OCI-LY3 (cell line): ENCODE measurements at regions not wholly inside any gene's neighbourhood (a gene's known extent, or its start where the extent isn't known, plus 50 kb on each side); places are given as distances from the start of the nearest gene placed in this dataset.

ENCODE experiments used
- H2AFZ ChIP-seq: fragments of 200-600, 300-600 bp; shearing (Covaris generic); 2 replicates; pipeline ENCODE4 v1.6.0; 2014; ENCODE audit warnings: antibody characterized with exemption, low read depth, low read length
- H3K27ac ChIP-seq: fragments of 200-600, 300-600 bp; sonication (generic); 2 replicates; pipeline ENCODE4 v1.5.1; 2014; ENCODE audit warnings: mild to moderate bottlenecking, low read length, moderate library complexity, mixed read lengths
- H3K27me3 ChIP-seq: fragments of 200-600, 300-600 bp; sonication (generic); 2 replicates; pipeline ENCODE4 v1.6.1; 2014; ENCODE audit warnings: low read depth, low read length, mixed read lengths
- H3K36me3 ChIP-seq: fragments of 200-600, 300-600 bp; sonication (generic); replicated peaks from 2 replicates; pipeline ENCODE3; 2014; ENCODE audit warnings: low read depth, low read length, mixed read lengths
- H3K4me1 ChIP-seq: fragments of 300-600, 200-600 bp; sonication (generic); 2 replicates; pipeline ENCODE4 v1.6.1; 2014; ENCODE audit warnings: low read length, mixed read lengths
- H3K4me2 ChIP-seq: fragments of 200-600, 300-600 bp; sonication (generic); 2 replicates; pipeline ENCODE4 v1.6.1; 2014; ENCODE audit warnings: low read length, mixed read lengths
- H3K4me3 ChIP-seq: fragments of 300-600, 200-600 bp; sonication (generic); 2 replicates; pipeline ENCODE4 v1.5.1; 2014; ENCODE audit warnings: antibody characterized with exemption, mild to moderate bottlenecking, low read length, moderate library complexity
- H3K79me2 ChIP-seq: fragments of 300-600, 200-600 bp; shearing (Covaris generic); 2 replicates; pipeline ENCODE4 v1.6.1; 2014; ENCODE audit warnings: mild to moderate bottlenecking, low read length, mixed read lengths
- H3K9ac ChIP-seq: fragments of 300-600, 200-600 bp; shearing (Covaris generic); 2 replicates; pipeline ENCODE4 v1.6.0; 2014; ENCODE audit warnings: mild to moderate bottlenecking, low read length, moderate library complexity
- H3K9me3 ChIP-seq: fragments of 200-600, 300-600 bp; shearing (Covaris generic); 2 replicates; pipeline ENCODE4 v1.6.1; 2014; ENCODE audit warnings: low read length, mixed read lengths; ENCODE audit not compliant: insufficient read depth
- H4K20me1 ChIP-seq: fragments of 200-600, 300-600 bp; sonication (generic); 2 replicates; pipeline ENCODE4 v1.6.1; 2016; ENCODE audit warnings: low read length, mixed read lengths; ENCODE audit not compliant: insufficient read depth
- EZH2phosphoT487 ChIP-seq: fragments of 200-600 bp; shearing (Covaris generic); IDR thresholded peaks from 2 replicates; pipeline ENCODE4 v1.6.1; 2018; ENCODE audit warnings: antibody characterized with exemption, mixed run types, low read depth
- TF ChIP-seq, protein P1 (sequence below): fragments of 200-600, 300-600 bp; sonication (generic); IDR thresholded peaks from 2 replicates; pipeline ENCODE4 v1.5.1; 2014; ENCODE audit warnings: antibody characterized with exemption, low read length, low read depth

DNA sequence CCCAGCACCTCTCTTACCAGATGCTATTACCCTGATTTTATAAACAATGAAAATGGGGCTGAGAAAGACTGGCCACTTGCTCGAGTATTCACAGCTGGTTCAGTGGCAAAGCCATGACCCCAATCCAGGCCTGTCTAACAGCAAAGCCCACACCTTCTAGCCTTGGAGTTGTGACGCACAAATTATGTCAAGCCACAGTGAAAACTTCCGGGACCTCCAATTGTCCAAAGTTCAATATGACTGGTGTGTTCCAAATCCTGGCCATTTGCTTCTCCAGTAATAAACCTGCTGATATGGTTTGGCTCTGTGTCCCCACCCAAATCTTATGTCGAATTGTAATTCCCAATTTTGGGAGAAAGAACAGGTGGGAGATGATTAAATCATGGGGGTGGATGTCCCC is 64.7 kb upstream of the RIOK3 start:
- no peak overlapping the region for H3K4me2 ChIP-seq
- H3K36me3 ChIP-seq, result no peaks in the 10 kb centered on the region
- TF ChIP-seq, protein P1, sequence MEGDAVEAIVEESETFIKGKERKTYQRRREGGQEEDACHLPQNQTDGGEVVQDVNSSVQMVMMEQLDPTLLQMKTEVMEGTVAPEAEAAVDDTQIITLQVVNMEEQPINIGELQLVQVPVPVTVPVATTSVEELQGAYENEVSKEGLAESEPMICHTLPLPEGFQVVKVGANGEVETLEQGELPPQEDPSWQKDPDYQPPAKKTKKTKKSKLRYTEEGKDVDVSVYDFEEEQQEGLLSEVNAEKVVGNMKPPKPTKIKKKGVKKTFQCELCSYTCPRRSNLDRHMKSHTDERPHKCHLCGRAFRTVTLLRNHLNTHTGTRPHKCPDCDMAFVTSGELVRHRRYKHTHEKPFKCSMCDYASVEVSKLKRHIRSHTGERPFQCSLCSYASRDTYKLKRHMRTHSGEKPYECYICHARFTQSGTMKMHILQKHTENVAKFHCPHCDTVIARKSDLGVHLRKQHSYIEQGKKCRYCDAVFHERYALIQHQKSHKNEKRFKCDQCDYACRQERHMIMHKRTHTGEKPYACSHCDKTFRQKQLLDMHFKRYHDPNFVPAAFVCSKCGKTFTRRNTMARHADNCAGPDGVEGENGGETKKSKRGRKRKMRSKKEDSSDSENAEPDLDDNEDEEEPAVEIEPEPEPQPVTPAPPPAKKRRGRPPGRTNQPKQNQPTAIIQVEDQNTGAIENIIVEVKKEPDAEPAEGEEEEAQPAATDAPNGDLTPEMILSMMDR, result no peak
- TF ChIP-seq EZH2phosphoT487, result no peak
- no peaks in the 10 kb centered on the region for H3K79me2 ChIP-seq
- no peaks in the 10 kb centered on the region for H3K27me3 ChIP-seq
- H2AFZ ChIP-seq, result no peak overlapping the region
- no peak overlapping the region for H3K4me3 ChIP-seq
- no peaks in the 10 kb centered on the region for H3K9me3 ChIP-seq
- H3K27ac ChIP-seq, result no peak overlapping the region
- peaks cover 22% of the 10 kb centered on the region for H3K4me1 ChIP-seq
- H3K9ac ChIP-seq, result no peak overlapping the region
- H4K20me1 ChIP-seq, result no peaks in the 10 kb centered on the region

DNA sequence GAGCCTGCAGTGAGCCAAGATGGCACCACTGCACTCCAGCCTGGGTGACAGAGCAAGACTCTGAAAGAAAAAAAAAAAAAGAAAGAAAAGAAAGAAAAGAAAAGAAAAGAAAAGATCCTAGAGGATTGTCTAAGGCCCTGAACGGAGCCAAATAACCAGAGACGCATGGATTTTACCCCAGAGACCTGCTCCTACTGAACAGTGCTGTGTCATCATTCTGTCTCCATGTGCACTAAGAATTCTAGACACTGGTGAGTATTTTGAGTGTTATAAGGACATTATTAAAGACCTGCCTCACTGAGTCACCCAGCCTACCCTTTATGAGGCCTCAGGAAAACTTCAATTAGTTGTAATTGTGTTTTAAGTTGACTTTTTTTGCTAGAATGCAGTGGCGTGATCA is 61.9 kb upstream of the RIOK3 start:
- Histone ChIP-seq H3K36me3 (peaks cover 15% of the 10 kb centered on the region), H3K27ac (no peak overlapping the region), H3K4me3 (no peak overlapping the region), H2AFZ (no peak overlapping the region), H3K4me2 (no peak overlapping the region), H3K4me1 (peaks cover 32% of the 10 kb centered on the region), H3K9ac (no peak overlapping the region), H3K27me3 (no peaks in the 10 kb centered on the region), H4K20me1 (no peaks in the 10 kb centered on the region), H3K79me2 (no peaks in the 10 kb centered on the region), H3K9me3 (no peaks in the 10 kb centered on the region)
- no peak for TF ChIP-seq EZH2phosphoT487
- TF ChIP-seq, protein P1, result no peak

- no peak for TF ChIP-seq EZH2phosphoT487
- TF ChIP-seq, protein P1, result no peak
- Histone ChIP-seq H4K20me1 (no peaks in the 10 kb centered on the region), H3K9me3 (no peaks in the 10 kb centered on the region), H3K27ac (no peak overlapping the region), H3K79me2 (no peaks in the 10 kb centered on the region), H3K4me2 (no peak overlapping the region), H3K9ac (no peak overlapping the region), H3K27me3 (no peaks in the 10 kb centered on the region), H2AFZ (no peak overlapping the region), H3K36me3 (peaks cover 15% of the 10 kb centered on the region), H3K4me1 (peaks cover 36% of the 10 kb centered on the region), H3K4me3 (no peak overlapping the region)
Observed at GRCh38 chr18:23397907-23398306, 55.2 kb upstream of the RIOK3 start.

GRCh38 chr18:23398401-23398800 is 54.7 kb upstream of the RIOK3 start:
- Histone ChIP-seq H3K4me3 (no peak overlapping the region), H3K27ac (no peak overlapping the region), H2AFZ (no peak overlapping the region), H3K36me3 (peaks cover 15% of the 10 kb centered on the region), H3K9ac (no peak overlapping the region), H3K9me3 (no peaks in the 10 kb centered on the region), H3K4me2 (no peak overlapping the region), H4K20me1 (no peaks in the 10 kb centered on the region), H3K79me2 (no peaks in the 10 kb centered on the region), H3K27me3 (no peaks in the 10 kb centered on the region), H3K4me1 (peaks cover 32% of the 10 kb centered on the region)
- TF ChIP-seq EZH2phosphoT487, result no peak
- TF ChIP-seq, protein P1, result no peak
